ENCODE measurements at regions not wholly inside any gene's neighbourhood (a gene's known extent, or its start where the extent isn't known, plus 50 kb on each side); places are given as distances from the start of the nearest gene placed in this dataset.

DNA sequence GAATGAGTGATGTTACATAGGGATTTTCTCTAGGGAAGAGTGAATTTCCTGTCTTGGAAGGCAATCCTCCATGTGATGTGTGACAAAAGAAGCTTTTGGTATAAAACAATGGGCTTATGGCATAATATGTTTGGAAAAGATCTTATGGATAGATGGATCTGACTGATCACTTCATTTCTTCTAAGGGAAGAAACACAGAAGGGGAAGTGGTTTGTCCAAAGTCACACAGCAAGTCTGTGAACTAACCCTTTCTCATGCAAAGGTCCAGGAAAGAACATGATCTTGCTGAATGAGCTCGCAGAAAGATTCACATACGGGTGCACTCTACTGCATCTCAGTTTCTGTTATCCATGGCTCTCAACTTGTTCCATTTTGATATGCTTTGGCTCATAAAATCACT is 575.9 kb upstream of the JAG1 start:
- POLR2A ChIA-PET, result no interaction called here
- CTCF ChIA-PET, result no interaction called here

DNA sequence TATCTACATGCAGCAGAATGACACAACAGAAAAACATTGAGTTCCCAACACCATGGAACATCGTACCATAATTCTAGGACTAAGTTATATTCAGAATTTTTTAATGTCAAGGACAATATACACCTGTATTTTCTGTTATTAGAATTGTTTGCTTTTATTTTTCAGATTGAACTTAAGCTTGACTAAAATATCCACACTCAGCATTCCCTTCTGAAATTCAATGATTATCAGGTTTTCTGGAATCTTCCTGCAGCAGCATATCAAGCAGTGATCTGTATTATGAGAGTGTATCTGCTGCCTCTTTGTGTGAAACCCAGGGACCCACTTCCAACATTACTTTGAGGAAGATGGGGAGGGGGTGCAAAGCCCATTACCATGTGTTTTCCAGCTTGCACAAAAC is 578.6 kb upstream of the JAG1 start:
- POLR2A ChIA-PET, result no interaction called here

DNA sequence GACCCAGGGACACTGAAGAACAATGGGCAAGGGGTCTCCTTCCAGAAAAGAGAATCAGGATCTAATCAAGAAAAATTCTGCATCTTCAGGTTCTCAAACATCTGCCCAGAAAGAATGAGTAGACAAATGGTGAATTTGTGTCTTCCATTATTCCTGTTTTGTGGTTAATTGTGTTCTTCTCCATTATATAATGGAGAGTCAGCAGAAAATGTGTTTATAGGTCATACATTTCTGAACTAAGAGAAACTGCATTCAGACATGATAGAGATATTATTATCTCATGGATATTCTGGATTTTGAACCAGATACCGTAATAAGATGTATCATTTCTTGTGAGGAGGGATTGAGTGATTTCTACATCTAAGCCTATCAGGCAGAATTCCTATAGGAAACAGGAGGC is 581.7 kb upstream of the JAG1 start:
- ChIA-PET POLR2A (no interaction called here), CTCF (no interaction called here)

More for the DNA sequence above, 578.6 kb upstream of the JAG1 start:
- CTCF ChIA-PET, result no interaction called here

DNA sequence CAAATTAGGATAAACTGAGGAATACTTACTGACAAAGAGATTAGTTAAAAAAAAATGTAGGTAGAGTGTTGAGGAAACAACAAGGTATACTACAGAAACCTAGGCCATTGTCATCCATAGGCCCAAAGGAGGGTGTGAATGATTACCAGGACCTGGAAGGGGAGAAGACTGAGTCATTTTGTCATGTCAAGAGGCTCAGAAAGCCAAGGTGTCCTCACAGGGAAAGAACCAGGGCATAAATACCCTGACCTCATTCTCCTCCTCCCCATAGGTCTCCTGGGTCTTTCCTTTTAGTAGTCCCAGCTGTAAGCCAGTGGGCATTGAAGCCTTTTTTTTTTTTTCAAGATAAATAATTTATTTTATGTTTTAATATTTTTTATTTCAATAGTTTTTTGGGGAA is 582.1 kb upstream of the JAG1 start:
- ChIA-PET POLR2A (no interaction called here), CTCF (no interaction called here)

DNA sequence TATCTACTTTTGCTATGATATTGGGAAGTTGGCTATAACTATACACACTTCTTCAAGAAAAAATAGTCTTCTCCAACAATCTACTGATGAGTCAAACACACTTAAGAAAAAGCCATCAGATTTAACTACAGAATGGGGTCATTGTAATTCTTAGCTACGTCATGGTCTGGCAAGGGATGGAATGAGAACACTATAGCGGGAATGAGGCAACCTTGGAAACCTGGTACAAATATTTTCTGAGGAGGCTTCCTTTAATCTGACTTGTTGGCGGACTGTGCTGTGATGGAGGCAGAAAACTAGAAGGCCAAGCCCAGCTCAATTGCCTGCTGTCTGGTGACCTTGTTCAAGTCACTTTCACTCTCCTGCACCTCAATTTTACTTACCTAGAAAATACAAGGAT is 586.8 kb upstream of the JAG1 start:
- ChIA-PET POLR2A (no interaction called here), CTCF (no interaction called here)

DNA sequence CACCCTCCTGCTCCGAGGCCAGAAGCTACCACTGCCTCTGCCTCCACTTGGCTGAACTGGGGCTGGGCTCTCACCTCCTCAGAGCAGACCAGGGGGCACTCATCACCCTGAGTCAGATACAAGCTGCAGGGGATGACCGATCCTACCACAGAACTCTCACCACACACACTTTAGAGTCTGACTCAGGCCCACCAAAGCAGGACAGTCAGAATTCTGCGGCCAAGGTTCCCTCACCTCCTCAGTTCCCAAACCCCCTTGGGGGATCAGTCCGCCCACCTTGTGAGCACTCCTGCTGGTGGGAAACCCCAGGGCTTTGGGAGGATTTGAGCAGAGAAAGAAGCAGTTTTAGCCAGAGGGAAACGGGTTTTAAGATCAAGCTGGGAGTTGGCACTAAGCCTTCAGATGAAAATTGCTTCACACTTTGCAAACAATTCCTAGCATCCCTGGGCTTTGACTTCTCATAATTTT is 587.8 kb upstream of the JAG1 start:
- CTCF ChIA-PET, result no interaction called here

DNA sequence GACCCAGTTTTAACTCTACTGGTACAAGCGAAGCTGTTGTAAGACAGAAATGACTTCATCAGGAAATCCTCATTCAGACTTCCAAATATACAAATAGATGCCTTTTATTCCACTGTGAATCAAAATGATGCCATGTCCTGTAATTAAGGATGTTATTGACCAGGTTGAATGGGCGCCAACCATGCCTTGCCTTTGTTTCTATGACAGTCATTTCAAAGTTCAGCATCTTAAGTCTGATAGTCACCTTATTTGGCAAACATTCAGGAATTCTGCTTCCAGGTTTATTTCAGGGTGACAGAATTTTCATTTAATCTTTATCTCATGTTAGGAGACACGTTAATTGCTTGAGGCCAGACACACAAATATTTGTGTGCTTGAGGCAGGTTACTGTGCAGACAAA is 592.8 kb upstream of the JAG1 start:
- CTCF ChIA-PET, result interaction anchor here (0.6 kb wide), 1 partner anchor 604 kb away, joined by 4 read pairs; no protein-coding TSS in a partner anchor
- POLR2A ChIA-PET, result no interaction called here

More for the DNA sequence above, 587.8 kb upstream of the JAG1 start:
- POLR2A ChIA-PET, result no interaction called here

DNA sequence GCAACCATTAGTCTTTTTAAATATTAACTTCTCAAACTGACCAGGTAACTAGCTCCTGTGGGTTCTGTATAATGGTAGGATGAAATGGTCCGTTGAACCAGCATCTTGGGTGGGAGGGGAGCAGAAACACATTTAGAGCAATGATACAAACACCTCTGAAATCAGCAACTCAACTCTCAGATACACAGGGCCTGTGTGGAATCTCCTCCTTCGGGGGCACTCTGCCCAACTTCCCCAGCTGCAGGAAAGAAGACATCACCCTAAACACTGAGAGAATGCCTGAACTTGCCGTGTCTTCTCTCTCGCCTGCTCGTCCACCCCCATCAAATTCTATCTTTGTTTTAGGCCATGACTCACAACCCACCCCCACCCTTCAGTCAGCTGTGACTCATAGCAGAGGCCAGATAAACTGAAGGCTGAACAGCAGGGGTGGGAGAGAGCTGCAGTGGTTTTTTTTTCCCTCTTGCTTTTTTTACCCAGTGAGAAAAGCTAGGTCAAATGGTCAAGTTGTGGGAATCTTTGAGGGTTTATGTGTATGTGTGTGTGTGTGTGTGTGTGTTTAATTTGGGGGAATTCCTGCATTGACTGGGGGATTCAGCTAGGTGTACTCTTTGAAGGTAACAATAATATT is 593.4 kb upstream of the JAG1 start:
- ChIA-PET POLR2A (no interaction called here), CTCF (interaction anchor here (0.6 kb wide), 1 partner anchor 604 kb away, joined by 4 read pairs; no protein-coding TSS in a partner anchor)

DNA sequence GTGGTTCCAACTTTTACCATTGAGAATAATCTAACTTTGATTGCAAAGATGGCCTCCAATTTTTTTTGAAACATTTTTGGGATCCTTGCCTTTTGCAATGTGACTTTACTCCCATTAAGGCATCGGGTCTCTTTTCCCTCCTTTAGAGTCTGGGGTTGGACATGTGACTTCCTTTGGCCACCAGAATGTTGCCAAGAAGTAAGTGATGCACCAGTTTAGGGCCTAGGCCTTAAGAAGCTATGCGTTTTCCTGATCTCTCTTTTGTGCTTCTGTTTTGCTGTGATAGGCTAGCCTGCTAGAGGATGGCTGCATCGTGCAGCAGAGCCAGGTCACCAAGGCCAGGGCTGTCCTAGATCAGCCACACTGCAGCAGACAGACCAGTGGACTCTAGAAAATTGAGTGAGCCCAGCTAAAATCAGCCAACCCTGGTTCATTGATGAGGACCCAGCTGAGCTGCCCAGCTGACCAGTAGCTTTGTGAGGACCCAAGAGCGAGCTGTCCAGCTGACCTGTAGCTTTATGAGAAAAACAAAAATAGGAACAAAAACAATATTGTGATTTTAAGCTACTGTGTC is 594.0 kb upstream of the JAG1 start:
- ChIA-PET CTCF (no interaction called here), POLR2A (no interaction called here)

DNA sequence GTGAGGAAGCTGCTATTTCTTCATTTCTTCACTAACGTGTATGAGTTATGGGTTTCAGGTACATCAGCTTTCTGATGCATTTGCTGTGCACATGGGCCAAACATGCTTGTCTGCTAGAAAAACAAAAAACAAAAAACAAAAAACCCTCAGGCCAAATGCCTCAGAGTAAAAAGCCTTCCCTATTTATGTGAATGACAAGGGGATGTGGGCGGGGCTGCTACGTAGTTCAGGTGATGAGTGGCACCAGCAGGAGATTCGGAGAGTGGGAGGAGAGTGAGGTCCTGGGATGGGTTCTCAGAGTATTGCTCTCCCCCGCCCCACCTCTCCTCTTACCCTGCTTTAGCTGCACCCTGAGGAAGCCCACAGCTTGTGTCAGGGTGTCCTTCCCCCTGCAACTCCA is 596.8 kb upstream of the JAG1 start:
- CTCF ChIA-PET, result no interaction called here
- POLR2A ChIA-PET, result no interaction called here

DNA sequence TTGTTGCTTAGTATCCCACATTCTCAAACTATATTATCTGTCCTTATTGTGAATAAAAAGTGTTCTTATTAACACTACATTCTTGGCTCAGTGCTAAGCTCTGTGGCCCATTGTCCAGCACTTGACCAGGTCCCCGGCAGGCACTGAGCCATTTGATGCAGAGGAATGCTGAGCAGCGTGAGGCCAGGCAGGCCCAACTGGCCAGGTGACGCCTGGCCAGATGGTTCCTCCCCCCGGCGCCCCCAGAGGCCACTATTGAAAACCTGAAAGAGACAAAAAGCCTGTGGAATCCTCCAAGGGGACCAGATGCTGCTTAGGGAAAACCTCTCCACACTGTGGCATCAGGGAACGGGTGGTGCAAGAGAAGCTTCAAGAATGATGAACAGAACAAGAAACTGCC is 597.5 kb upstream of the JAG1 start:
- POLR2A ChIA-PET, result no interaction called here
- CTCF ChIA-PET, result interaction anchor here (0.5 kb wide), 1 partner anchor 1429 kb away, joined by 3 read pairs; no protein-coding TSS in a partner anchor

DNA sequence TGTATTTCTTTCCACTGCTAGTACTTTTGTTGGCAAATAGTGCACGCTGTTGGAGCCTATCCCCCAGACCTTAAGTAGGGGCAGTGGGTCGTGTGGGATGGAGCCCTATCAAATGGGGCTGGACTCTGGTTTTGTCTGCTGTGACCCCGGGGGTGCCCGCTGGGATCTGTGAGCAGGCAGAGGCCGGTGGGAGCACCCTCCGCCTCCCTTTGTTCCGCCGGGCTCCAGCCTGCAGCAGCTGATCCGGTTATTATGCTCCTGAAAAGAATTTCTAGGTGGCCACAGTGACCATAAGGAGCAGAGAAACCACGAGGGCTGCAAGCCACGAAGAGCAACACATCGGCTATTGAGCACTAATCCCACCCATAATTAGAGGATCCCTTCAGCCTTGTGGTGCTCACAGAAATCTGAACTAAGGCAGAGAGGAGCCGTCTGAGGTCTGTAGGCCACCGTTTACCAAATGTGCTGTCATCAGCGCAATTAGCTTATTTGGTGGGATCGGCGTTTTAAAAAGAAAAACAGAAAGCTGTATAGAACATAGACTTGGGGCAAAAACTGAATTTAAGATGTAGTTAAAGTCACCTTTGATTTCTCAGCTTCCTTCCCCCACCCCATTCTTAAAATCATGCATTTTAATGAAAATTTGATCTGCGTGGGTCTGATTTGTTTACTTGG is 598.3 kb upstream of the JAG1 start:
- ChIA-PET CTCF (no interaction called here), POLR2A (no interaction called here)

DNA sequence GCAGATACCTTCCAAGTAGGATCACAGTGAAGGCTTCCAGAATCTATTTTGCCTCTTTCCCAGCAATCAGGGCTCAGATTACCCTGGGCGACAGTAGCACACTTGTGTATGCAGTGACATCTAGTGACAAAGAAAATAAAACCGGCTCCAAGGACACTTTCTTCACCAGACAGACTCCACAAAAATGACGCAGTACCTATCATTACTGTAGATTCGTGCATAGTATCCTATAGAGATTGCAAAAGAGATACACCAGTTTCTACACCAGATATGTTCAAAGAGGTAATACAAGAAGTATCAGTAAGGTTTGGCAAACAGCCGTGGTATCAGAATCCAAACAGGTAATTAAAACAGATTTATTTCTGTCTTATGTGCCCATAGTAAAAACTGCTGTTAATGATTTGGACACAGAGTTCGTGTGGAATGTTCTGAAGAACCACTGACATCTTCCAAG is 600.4 kb upstream of the JAG1 start:
- ChIA-PET CTCF (no interaction called here), POLR2A (no interaction called here)

DNA sequence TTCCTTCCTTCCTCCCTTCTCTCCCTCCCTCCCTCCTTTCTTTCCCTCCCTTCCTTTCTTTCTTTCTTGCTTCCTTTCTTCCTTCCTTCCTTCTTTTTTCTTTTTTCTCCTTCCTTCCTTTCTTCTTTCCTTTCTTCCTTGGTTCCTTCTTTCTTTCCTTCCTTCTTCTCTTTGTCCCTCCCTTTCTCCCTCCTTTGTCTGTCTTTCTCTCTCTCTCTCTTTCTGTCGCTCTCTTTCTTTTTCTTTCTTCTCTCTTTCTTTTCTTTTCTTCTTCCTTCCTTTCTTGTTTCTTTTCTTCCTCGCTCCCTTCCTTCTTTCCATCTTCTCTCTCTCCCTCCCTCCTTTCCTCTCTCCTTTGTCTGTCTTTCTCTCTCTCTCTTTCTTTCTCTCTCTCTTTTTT is 601.9 kb upstream of the JAG1 start:
- POLR2A ChIA-PET, result no interaction called here
- CTCF ChIA-PET, result no interaction called here

DNA sequence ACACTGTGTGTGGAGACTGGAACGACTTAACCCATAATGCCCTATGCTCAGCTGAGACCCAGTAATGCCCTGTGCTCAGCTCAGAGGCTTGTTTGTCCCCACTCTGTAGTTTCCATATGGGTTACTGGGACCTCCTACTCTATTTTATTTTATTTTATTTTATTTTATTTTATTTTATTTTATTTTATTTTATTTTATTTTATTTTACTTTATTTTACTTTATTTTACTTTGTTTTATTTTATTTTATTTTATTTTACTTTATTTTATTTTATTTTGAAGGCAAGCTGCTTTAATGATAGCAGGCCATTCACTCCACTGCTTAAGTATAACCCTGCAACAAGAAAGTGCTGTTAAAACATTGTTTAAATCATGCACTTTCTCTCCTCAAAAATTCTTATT is 603.4 kb upstream of the JAG1 start:
- CTCF ChIA-PET, result no interaction called here
- POLR2A ChIA-PET, result no interaction called here

DNA sequence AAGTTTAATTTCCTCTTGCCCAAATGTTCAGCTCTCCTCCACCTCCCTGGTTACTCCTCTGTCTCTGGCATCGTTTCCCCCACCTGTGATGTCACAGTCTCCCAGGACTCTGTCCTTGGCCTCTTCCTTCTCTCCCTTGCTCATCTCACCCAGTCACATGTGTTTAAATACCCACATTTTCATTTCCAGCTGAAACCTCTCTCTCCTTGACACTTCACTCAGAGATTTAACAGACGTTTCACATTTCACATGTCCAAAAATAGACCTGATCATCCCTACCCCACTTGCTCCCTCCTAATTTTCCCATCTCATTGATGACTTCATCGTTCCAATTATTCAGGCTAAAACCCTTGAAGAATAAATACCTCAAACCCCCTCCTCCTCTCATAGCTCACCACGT is 604.1 kb upstream of the JAG1 start:
- ChIA-PET POLR2A (interaction anchor here (0.7 kb wide), 1 partner anchor 62 kb away, joined by 3 read pairs; no protein-coding TSS in a partner anchor), CTCF (no interaction called here)

DNA sequence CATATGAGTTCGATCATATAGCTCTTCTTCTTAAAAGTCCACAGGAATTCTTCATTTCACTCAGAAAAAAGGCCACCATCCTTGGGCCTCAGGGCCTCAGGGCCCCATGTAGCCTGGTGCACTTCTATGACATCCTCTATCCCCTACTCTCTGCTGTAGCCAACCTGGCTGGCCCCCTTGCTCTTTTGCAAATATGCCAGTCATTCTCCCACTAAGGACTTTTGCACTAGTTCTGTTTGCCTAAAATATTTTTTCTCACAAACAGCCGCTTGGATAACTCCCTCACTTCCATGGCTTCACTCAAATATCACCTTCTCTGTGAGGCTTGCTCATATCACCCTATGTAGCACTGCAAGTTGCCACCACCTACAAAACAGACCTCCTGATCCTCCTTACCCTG is 604.7 kb upstream of the JAG1 start:
- CTCF ChIA-PET, result no interaction called here
- POLR2A ChIA-PET, result interaction anchor here (0.7 kb wide), 1 partner anchor 63 kb away, joined by 3 read pairs; no protein-coding TSS in a partner anchor

DNA sequence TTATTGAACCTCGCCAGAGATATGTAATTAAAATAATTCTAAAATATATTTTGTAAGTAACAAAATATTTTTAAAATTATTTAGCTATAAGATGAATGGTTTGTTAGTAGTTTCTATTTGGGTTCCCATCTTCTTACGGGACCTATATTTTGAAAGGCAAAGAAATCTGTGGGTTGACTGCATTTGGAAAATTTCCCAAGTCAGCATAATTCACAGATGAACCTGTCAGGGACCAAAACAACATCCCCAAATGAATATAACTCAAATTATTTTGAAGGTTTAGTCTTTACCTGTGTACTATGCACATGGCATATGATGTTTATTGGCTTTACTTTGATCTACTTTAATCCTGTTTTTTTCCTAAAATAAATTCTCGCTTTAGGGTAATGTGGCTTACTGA is 607.4 kb upstream of the JAG1 start:
- CTCF ChIA-PET, result no interaction called here

DNA sequence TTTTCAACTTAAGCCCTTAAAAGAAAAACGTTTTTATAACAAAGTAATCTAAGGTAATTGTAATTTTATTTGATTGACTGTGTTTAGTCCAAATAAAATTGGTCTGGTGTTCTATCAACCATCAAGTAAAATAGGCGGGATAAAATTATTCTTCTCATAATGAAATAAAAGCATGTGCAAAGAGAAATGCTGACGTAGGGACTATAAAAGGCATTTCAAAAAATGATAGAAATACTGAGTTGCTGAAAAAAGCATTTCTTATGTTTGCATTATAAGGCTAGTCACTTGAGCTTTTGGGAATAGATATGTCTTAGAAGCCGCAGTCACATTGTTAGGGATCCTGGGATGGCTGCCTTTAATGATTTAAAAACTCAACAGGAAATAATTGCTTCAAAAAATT is 608.0 kb upstream of the JAG1 start:
- ChIA-PET POLR2A (no interaction called here), CTCF (no interaction called here)

More for the DNA sequence above, 607.4 kb upstream of the JAG1 start:
- POLR2A ChIA-PET, result no interaction called here

DNA sequence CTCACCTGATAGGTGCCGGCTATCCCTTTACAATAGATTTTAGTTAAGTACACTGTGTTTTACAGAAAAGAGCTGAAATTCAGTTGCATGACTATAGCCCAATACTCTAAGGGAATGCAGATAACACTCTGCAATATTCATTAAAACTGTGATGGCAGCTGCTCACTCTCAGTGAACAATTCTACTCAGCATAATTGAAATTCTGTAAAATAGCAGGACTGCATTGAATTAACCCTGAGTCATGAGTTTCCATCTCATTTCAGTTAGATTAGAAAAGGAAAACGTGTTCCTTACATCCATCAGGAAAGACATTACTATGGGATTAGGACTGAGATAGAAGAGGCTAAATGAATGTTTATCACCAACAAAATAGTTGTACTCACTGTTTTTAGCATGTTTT is 613.3 kb upstream of the JAG1 start:
- ChIA-PET CTCF (no interaction called here), POLR2A (no interaction called here)

DNA sequence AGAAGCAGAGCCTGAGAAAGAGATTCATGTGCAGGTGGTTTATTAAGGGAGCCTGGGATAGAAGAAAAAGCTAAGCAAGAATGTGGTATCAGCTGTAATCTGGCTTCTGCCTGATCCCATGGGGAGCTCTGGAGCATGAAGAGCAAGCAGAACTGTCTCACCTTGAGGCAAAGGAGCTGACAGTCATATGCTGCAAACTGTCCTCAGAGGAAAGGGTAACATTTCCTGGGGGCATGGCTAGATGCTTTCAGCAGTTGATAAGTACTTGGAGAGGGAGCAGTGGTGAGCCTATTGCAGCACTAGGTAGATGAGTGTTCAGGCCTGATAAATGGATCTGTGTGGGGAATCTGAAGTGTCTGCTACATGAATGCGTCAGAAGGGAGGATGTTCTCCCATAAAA is 621.5 kb upstream of the BTBD3 start:
- ChIA-PET CTCF (no interaction called here), POLR2A (no interaction called here)

DNA sequence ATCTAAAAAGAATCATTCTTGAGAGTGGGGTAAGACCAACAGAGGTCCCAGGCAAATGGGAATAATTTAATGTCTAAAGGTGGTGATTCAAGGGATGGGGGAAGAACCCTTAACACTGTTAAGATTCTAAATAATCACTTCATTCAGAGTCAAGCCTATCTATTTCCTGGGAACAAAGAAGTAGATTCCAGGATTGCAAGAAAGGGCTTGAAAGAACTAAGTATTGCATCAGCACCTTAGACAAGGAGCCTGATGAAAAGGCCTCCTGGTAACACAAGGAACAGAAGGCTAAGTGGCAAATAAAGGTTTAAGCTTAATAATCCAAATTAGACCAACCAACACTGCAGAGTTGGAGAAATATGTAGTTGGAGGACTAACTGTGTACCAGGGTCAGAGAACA is 620.7 kb upstream of the BTBD3 start:
- ChIA-PET POLR2A (no interaction called here), CTCF (no interaction called here)

Measured in activated CD8-positive, alpha-beta memory T cell treated with anti-CD3 and anti-CD28 coated beads for 36 hours (primary cell).